NCI-H748 (cell line): ENCODE measurements at regions not wholly inside any gene's neighbourhood (a gene's known extent, or its start where the extent isn't known, plus 50 kb on each side); places are given as distances from the start of the nearest gene placed in this dataset.
"Not testable (repeated sequence)": the region's sequence is repeated elsewhere in the genome, so short reads cannot be mapped to it uniquely, and the experiment has no call there.

Experiments
- DNase-seq: peaks from one replicate; lab custom pipeline; 2025; ENCODE audit not compliant: unreplicated experiment; lab: John Stamatoyannopoulos, UW

DNA sequence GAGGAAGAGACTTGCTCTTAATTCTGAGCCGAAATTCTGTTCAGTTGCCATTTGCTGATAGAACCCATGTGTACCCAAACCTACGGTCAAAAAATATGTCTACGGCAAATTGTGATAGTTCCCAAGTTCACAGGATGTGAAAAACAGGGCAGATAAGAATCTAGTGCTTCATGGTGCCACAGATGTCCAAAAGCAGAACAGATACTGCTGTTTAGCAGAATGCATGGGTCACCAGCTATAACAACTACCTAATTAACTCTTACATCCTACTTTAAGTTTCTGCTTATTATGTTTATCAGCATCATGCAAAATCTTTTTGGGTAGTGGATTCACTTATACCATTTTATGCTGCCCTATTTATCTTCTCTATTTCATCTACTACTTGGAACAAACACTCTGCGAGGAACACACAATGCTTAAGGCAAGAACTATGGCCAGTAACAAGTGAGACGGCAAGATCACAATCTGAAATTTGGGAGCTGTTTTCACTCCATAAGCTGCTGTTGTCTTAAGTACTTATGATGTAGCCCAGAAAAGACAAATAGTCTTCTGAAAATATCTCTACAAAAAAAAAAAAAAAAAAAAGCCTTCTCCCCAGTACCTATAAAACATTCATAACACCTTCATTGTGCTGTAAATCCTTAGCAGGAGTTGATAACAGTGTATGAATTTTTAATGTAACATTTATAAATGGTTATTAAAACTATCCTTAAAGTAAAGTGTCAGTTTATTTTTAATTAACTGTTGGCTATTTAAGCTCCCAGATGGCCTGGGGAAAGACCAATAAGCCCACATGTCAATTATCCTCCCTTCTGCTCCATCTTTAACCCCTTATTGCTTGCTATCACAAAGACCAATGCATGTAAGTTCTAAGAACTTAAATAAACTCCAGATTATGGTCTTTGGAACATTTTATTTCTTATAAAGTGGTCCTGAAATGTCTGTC lies 232.3 kb downstream of the TLR4 start:
- no peak for DNase-seq

DNA sequence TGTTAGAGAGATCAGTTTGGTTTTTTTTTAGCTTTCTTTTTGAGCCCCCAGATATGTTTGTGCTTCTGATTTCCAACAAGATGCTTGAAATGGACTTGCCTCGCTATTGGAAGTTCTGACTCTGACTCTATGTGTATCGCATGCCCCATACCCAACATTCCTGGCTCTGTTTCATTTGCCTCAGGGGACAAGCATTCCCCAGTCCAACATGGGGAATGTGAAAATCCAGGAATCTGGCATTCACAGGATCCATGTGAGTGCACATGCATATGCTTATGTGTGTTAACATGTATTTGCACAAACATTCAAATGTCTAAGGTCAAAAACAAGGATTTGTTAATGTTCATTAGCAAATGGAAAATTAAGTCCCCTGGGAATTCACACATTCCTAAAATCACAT lies 233.9 kb downstream of the TLR4 start:
- no peak for DNase-seq

DNA sequence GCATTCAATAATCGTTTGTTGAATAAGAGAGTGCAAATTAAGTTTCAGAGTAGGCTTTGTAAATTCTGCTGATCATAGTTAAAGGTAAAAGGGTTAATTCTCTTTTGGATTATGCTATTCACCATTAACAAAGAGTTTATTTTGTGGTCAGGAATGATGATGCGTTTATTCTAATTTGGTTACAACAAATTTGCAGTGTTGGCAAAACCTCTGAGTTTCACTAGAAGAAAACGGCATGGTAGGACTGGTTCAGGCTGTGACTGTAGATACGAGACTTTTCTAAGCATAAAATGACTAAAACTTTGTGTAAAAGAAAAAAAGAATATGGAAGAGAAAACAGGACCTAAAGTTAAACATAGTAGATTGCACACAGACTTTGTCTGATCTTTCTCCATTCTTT lies 234.7 kb downstream of the TLR4 start:
- no peak for DNase-seq

DNA sequence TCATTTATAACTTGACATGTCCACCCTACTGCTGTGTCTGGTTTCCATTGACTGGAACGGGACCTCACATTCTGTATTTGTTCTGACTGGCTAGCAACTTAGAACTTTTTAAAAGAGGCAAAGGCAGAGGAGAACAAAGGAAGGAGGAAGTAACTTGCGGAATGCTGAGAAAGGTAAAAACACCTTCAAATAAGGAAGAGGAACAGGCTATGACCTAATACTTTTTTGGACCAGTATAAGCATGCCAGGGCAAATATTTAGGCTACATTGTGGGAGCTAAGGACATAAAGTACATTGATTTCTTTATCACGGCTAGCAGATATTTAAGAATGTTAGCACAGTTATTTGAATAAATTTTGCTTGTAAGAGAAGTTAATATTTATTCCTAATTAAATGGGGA lies 240.5 kb downstream of the TLR4 start:
- not testable (repeated sequence) for DNase-seq

DNA sequence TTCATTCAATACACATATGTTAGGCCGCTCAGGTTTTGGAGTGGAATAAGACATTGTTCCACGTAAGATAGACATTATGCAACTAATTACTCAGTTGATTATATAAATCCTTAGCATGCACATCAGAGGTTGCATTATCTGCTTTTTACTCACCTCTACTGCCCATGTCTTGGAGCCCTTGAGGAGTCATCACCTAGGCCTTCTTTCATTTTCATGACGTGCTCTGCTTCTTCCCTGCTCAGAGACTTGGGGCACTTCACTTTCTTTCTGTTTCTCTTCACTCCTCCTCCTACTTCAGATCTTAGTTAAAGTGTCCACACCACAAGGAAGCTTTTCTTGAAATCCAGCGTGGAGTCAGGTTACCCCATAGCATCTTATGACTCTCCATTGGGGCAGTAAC lies 241.1 kb downstream of the TLR4 start:
- no peak for DNase-seq

DNA sequence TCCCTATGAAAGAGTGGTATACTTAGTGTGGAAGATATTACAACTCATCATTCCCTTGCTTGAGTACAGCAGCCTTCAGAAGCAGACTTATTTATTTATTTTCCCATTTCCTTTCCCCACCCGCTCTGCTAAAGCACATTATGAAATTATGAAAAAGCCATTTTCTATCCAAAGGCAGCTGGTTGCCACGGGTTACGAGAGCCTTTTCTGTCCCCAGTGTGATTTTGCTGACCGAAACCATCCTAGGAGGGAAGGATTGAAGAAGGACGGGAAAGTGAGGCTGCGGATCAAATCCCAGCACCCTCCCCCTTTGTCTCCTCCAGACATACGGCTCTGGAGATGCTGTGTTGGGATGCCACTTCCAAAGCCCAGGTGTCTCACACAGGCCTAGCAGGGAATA lies 246.9 kb downstream of the TLR4 start:
- DNase-seq: no peak

DNA sequence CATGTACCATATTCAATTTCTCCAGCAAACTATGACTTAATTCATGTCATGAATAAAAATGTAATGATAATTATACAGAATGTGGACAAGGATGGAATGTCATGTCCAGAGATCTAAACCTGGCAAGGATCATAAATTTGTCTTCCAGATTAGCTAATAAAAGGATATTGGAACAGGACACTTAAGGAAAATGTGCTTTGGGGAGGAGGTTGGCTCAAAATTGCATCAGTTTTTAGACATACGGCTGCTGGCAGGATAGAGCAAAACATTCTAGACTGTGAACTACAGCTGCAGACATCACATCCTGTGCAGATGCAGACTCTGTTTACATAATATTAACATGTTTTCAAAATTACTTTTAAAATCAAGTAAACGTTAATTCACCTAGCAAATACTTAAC lies 248.4 kb downstream of the TLR4 start:
- DNase-seq: no peak

DNA sequence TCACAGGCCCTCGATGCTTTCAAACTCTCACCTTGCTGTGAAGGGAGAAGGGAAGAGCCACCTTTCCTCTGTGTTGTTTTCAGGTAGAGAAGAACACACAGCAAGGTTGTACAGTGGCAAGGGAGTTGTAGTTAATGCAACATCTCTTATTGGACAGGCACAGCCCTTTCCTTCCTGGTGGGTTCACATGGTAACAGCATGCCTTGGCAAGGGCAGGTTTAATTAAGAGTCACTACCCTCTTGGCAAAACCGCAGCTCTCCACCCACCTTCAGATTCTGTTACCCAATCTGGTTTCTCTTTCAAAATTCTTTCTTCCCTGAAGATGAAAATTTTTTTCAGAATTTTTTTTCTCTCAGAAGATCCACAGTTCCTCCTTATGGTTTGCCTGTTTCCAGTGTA lies 253.1 kb downstream of the TLR4 start:
- peak; percentile 62 for DNase-seq

DNA sequence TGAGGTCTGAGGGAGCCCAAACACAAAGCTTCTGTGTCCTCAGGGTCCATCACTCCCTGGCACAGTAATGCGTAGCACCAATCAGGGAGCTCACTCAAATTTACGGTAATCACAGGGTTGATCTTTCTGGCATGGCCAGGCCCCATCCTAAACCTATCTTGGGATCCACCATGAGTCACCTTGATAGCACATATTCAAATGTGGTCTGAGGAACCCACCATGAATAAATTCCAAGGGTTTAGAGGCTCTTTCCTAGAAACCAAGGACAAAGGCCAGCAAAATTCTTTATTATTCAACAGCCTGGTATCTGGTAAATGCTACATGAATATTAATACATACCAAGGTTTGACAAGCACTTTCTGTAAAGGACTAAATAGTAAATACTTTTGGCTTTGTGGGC lies 254.5 kb downstream of the TLR4 start:
- DNase-seq: no peak

DNA sequence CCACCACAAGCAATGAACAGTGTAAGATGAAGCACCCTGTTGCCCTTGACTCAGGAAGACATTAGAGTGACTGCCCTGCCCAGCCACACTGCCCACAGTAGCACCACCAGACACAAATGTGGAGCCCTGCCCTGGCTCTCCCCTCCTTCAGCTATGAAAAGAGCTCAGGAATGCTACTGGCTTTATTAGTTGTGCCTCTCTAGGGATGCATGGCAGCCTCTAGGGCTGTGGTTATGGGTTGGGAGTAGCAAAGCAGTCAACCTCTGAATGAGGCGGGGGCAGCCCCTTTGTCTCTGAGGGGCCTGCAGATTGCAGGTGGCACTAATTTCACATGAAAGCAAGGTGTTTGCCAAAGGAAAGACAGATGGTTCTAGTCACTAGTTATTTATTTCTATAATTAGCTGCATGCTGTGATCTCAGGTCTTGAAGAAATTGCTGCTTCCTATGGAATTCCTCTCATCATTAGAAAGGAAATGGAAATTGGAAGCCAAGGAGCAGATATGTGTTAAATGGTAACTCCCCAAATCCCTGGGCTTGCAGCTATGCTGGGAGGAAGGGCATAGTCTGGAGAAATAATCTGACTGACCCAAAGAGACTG lies 259.4 kb downstream of the TLR4 start:
- peak; percentile 19 for DNase-seq

DNA sequence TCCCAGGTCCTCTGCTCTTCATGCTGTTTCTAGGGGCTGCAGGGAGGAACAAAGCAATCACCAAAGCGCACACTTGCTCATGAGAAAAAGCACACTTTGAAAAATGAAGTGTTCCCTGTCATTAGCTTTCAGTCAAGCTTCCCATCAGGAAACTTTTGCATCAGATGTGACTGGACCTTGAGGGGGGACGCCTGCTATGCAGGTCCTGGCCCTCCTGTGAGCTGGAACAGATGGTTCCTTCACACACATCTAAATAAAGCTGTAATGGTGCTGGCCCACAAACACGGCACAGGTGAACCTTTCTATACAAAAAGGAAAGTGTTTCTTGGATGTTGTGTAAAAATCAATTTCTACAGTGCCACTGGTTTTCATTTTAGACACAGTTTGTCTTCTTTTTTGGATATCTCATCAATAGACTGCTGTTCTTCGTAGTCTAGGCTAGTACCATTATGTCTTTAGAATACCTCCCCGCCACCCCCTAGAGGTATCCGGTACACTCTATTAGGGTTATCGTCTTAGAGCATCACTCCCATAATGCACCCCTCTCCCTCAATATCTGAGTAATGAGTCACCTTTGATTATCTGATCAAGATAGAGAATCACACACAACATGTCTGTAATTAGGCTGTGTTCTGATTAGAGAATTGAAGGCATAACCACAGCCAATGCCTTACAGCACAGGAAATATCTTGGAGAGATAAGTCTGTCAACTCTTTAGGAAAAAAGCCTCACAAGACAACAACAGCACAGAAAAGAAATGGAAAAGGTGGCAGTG lies 266.3 kb downstream of the TLR4 start:
- DNase-seq: no peak

DNA sequence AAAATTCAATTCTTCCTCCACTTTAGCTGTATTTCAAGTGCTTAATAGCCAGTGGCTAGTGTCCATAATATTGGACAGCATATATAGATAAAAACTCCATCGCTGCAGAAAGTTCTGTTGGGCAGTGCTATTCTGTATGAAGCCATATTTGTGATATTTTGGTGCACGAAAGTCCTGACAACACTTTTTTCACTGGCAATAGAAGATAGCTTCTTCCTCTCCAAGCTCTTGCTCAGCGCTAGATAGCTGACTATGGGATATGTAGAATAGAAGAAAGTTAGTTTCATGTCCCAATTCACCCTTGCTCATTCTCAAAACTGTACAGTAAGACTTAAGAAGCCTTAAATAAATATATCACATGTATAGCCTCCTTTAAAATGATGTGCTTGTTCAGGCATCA lies 269.9 kb downstream of the TLR4 start:
- DNase-seq: no peak

DNA sequence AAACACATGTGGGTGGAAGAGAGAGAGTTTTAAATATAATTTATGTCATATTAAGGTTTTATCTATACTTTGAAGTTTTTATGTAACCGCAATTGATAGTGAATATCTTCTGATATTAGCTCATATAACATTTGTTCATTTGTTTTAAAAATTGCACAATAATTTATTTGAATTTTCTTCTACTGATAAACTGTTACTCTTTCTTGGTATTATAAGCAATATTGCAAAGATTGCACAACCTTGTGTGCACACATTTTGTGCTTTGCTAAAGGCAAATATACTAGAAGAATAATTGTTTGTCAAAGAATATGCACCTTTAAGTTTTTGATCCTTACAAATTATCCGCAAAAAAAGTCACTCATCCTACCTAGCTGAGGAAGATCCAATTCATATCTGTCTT lies 275.7 kb downstream of the TLR4 start:
- DNase-seq: no peak

DNA sequence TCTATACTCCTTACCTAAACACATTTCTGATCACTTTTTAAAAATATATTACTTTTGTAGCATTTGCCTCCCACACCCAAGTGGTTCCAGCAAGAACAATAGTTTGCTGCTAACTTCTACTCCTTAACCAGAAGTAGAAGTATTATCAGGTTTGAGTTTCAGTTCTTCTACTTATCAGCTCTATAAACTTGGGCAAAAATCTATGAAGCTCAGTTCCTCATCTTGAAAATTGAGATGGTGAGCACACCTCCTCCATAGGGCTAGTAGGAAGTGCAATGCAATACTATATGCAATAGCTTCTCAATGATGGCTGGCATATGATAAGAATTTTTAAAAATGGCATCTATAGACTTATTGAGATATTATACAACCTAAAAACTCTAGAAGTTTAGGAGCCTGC lies 283.7 kb downstream of the TLR4 start:
- no peak for DNase-seq

DNA sequence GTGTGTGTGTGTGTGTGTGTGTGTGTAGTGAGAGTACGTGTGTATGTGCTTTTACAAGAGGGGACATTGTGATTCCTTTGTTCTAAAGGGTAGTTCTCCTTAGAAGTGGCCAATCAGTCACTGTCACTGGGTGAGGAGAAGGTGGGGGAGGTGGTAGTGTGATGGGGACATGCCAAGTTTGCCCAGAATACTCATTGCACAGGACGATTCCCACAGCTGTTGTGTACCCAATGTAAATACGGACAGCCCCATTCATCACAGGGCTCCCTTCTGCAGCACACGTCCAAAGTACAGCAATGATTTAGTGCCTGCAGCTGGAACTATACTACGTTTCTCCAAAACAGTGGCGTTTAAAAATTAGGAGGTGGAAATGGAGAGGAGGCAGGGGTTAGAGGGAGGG lies 287.8 kb downstream of the TLR4 start:
- DNase-seq: peak; percentile 86

DNA sequence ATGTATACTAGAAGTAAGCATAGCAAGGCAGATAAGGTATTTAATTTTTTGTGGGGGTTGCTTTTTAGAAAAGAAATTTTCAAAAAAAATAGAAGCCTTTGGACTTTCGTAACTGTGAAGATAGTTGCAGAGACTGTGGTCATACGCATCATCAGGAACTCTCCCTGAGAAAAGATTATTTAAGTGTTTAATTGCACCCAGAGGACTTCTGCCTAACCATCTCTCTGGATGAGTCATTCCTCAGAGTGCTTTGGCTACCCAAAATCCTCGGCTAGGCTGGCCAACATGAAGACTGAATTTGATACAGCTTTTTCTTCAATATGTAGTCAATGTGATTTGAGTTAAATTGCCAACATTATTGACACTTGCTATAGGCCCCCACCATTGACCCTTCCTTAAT lies 296.4 kb downstream of the TLR4 start:
- DNase-seq: no peak

DNA sequence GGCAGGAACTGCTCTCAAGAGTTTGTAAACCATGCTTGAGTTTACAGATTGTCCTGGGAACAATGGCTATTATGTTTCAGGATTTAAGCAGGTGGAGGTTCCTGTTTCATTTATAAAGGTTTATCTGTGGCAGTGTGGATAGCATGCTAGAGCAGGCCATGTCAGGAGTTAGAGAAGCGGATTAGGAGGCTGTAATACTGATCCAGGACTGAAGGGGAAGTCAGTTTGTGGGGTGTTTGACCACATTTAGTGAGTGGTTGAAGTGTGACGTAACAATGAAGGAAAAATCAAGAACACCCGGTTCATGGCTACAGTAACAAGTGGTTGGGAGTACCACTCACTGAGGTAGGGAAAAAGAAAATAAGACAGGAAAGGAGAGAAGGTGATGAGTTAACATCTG lies 299.0 kb downstream of the TLR4 start:
- peak; percentile 34 for DNase-seq

DNA sequence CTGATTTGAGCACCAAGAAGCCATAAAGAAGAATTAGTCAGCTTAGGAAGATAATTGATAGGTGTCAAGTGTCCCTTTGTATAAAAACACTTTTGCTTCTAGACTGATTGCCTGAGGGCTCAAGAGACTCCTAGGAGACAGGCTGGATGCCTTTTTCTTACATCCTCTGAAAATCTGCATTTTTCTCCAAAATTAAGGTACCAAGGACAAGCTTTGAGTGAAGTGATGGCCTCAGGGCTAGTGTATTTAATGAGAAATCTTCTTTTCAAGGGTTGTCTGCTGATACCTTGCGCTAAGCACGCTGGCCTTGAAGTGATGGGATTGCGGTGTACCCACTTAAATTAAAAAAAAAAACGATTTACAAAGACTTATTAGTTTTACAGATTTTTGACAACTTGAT lies 304.0 kb downstream of the TLR4 start:
- peak; percentile 62 for DNase-seq

DNA sequence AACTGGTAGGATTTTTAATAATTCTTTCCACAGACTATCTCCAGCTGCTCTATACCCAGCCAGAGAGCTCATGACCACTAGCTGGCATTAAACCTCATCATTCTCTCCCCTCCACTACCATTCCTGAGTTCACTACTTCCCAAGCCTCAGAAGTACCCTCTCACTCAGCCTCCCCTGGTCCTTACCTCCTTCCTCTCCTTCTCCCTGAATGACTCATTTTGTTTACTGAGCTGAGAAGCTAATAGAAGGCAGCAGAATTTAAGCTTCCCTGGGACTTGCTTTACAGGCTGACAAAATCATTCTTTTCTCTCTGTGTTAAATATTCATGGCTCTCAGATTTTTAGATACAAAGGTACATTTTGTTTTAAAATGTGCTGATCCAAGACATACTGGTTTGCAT lies 305.4 kb downstream of the TLR4 start:
- DNase-seq: peak; percentile 67

DNA sequence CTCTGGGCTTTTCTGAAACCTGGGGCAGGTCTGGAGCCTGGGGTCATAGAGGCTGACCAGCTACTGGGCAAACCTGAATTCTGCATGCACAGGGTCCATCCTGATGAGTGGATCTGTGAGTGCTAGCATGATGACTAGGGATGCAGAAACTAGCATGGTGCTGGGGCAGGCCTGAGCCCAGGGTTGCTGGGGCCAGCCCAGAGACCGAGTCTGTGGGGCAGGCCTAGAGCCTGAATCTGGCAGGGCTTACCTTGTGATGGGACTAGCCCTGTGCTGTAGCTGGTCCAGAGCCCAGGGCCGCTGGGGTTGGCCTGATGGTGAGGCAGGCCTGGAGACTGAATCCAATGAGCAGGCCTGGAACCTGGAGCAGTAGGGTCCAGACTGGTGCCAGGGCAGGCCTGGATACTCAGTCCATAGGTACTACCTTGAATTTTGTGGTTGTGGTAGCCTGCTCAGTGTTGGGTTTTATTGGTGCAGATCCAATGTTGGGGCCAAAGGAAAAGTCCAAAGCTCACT lies 313.5 kb downstream of the TLR4 start:
- DNase-seq: no peak

DNA sequence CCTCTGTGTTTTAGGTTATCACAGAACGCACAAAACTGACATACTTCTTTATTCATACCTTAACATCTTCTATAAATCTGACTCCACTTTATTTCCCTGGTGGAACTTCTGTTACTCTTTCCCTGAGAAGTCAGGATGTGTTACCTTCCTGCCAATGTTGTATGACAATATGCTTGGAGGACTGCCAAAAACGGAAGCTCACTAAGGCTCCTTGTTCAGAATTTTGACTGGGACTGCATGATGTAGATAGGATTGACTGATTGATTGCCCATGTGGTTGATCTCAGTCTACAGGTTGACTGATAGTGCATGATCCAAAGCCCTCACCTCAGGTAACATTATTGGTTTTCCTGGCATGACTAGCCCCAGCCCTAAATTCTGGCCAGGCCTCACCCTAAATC lies 319.4 kb downstream of the TLR4 start:
- peak; percentile 15 for DNase-seq

DNA sequence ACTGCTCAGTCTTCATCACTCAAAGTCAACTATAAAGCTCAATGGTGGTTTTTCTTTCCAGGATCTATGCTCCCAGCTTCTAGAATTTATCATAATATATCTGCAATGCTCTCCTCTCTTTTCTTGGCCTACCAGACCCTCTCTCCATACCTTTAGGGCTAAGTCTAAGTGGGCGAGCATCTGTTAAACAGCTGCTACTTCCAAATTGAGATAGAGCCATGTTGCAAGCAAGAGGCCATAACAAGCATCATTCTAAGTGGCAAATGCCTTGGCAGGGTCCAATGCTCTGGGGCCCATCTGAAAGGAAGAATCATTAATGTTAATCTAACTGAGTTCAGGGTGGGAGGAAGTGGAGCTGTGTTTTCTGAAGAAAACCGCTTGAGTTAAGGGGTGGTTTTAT lies 324.0 kb downstream of the TLR4 start:
- DNase-seq: no peak
